HL-60 (cell line): ENCODE measurements at regions not wholly inside any gene's neighbourhood (a gene's known extent, or its start where the extent isn't known, plus 50 kb on each side); places are given as distances from the start of the nearest gene placed in this dataset.

Experiments used
- CTCF ChIP-seq: IDR thresholded peaks from one replicate; pipeline ENCODE4 v1.5.1; 2011; ENCODE audit warnings: low read length, control low read depth, inconsistent platforms; ENCODE audit not compliant: insufficient read depth
- GABPA ChIP-seq: IDR thresholded peaks from 2 replicates; pipeline ENCODE4 v1.6.1; 2012; ENCODE audit warnings: low read depth
- POLR2AphosphoS5 ChIP-seq: IDR thresholded peaks from 2 replicates; pipeline ENCODE4 v1.6.1; 2012; ENCODE audit warnings: low read depth
- REST ChIP-seq: IDR thresholded peaks from 2 replicates; pipeline ENCODE4 v1.6.1; 2012; ENCODE audit warnings: low read depth; ENCODE audit not compliant: insufficient replicate concordance

- no peak for TF ChIP-seq CTCF
- TF ChIP-seq GABPA = no peak
- no peak for TF ChIP-seq POLR2AphosphoS5
- no peak for TF ChIP-seq REST
Measured at GRCh38 chr3:180184816-180185215, 148.1 kb upstream of the PEX5L start.
